NT2/D1 (cell line): ENCODE measurements at regions not wholly inside any gene's neighbourhood (a gene's known extent, or its start where the extent isn't known, plus 50 kb on each side); places are given as distances from the start of the nearest gene placed in this dataset.

Experiments
- SUZ12 ChIP-seq: IDR thresholded peaks from 2 replicates; pipeline ENCODE4 v1.6.1; 2011; ENCODE audit not compliant: insufficient read length, insufficient read depth; ENCODE audit errors: extremely low read depth
- ZNF274 ChIP-seq: IDR thresholded peaks from 2 replicates; pipeline ENCODE4 v1.6.1; 2011; ENCODE audit warnings: mild to moderate bottlenecking, low read depth, low read length

DNA sequence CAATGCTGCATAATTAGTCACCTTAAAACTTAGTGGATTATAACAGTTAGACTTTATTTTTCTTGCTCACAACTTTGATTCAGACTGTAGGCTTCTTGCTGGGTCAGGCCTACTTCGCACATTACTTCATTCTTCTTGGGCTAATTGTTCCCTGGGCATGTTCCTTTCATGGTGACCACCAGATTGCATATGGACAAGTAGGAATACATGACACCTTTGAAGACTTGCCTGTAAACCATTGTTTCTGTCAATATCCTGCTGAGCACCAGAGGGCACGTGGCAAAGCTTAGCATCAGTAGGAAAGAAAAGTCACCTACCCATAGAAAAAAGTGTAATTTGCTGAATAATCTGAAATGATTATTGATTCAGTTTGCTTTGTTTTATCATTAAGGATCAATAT is 54.3 kb upstream of the ROBO1 start:
- TF ChIP-seq ZNF274 (no peak), SUZ12 (no peak)
